ENCODE measurements at regions not wholly inside any gene's neighbourhood (a gene's known extent, or its start where the extent isn't known, plus 50 kb on each side); places are given as distances from the start of the nearest gene placed in this dataset.
A peak's percentile ranks its signal among the peaks of the same experiment; 100 is the strongest.

GRCh38 chr3:18835021-18835420 lies 313.3 kb upstream of the KCNH8 start:
- TF ChIP-seq CTCF (conservative IDR thresholded peaks at IDR 0.05; ENCODE audit: control insufficient read depth, insufficient read depth, low read depth, low read length) = no peak
- DNase-seq (ENCODE audit: low read depth) = no peak

GRCh38 chr3:18830087-18830486 lies 318.2 kb upstream of the KCNH8 start:
- H3K4me3 ChIP-seq (ENCODE audit: control insufficient read depth, low read depth, low read length) = no peak overlapping the region
- no peak for DNase-seq (ENCODE audit: low read depth)
- TF ChIP-seq CTCF (conservative IDR thresholded peaks at IDR 0.05; ENCODE audit: control insufficient read depth, insufficient read depth, low read depth, low read length) = no peak

More at GRCh38 chr3:18835021-18835420, 313.3 kb upstream of the KCNH8 start:
- no peak overlapping the region for H3K4me3 ChIP-seq (ENCODE audit: control insufficient read depth, low read depth, low read length)

DNA sequence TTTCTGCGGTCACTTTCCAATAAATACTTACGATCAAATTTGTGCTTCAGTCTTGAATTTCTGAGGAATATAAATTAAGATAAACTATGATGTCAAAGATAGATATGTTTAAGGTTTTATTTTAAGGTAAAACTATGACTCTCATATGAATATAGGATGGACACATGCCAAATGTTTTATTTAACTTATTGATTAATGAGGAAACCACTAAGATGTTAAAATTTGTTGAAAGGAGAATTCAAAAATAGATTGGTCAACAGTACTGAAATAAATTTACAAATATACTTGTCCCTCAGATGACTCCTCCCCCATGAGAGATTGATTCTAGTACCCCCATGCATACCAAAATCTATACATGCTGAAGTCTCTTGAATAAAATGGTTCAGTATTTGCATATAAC lies 319.7 kb upstream of the KCNH8 start:
- DNase-seq (ENCODE audit: low read depth) = no peak
- no peak overlapping the region for H3K4me3 ChIP-seq (ENCODE audit: control insufficient read depth, low read depth, low read length)
- no peak for TF ChIP-seq CTCF (conservative IDR thresholded peaks at IDR 0.05; ENCODE audit: control insufficient read depth, insufficient read depth, low read depth, low read length)

- DNase-seq (ENCODE audit: low read depth) = no peak
- TF ChIP-seq CTCF (conservative IDR thresholded peaks at IDR 0.05; ENCODE audit: control insufficient read depth, insufficient read depth, low read depth, low read length) = no peak
- H3K4me3 ChIP-seq (ENCODE audit: control insufficient read depth, low read depth, low read length) = no peak overlapping the region
Measured at GRCh38 chr3:18827664-18828063, 320.6 kb upstream of the KCNH8 start.

DNA sequence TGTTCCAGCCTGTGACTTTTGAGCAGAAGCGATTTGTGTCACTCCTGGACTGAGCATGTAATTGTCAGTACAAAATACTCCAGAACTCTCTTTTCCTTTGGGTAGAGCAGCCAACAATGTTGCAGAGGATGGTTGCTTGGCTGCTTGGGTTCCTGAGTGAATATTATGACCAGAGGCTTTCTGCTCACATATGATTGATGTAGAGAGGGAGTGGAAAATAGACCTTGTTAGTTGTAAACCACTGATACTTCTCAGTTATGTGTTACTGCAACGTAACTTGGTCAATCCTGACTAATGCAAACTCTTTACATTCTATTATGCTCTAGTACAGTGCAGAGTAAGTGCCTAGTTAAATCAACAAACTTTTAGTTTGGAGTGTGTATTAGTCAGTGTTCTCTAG lies 322.6 kb upstream of the KCNH8 start:
- no peak for DNase-seq (ENCODE audit: low read depth)
- no peak for TF ChIP-seq CTCF (conservative IDR thresholded peaks at IDR 0.05; ENCODE audit: control insufficient read depth, insufficient read depth, low read depth, low read length)
- no peak overlapping the region for H3K4me3 ChIP-seq (ENCODE audit: control insufficient read depth, low read depth, low read length)

DNA sequence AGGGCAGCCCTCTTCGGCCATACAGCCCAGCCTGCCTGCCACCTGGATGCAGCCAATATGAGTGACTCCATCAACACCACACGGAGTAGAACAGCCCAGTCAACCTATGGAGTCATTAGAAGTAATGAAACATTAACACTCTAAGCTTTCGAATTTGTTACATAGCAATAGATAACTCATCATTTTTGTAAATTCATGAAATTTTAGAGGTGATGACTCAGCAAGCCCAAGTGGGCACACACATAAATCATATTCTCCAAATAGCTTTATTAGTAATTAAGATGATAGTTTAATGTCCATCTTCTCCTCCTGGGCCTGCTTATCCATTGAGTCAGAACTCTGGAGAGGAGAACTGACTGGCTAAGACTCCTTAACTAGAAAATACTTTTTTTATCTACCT lies 335.0 kb upstream of the KCNH8 start:
- no peak overlapping the region for H3K4me3 ChIP-seq (ENCODE audit: control insufficient read depth, low read depth, low read length)
- no peak for TF ChIP-seq CTCF (conservative IDR thresholded peaks at IDR 0.05; ENCODE audit: control insufficient read depth, insufficient read depth, low read depth, low read length)
- DNase-seq (ENCODE audit: low read depth) = no peak

- no peak overlapping the region for H3K4me3 ChIP-seq (ENCODE audit: control insufficient read depth, low read depth, low read length)
- no peak for TF ChIP-seq CTCF (conservative IDR thresholded peaks at IDR 0.05; ENCODE audit: control insufficient read depth, insufficient read depth, low read depth, low read length)
- peak; percentile 84 for DNase-seq (ENCODE audit: low read depth)
Measured at GRCh38 chr3:18812316-18812715, 336.0 kb upstream of the KCNH8 start.
